ENCODE measurements at regions not wholly inside any gene's neighbourhood (a gene's known extent, or its start where the extent isn't known, plus 50 kb on each side); places are given as distances from the start of the nearest gene placed in this dataset.

- CTCF ChIA-PET, result interaction anchor here (0.6 kb wide), 1 partner anchor 261 kb away, joined by 3 read pairs; no protein-coding TSS in a partner anchor
- H3K27ac Mint-ChIP-seq, result no peak overlapping the region
- DNase-seq, result no peak
- no peaks in the 10 kb centered on the region for H3K4me1 Mint-ChIP-seq
- peaks cover 14% of the 10 kb centered on the region for H3K27me3 Mint-ChIP-seq
- no peaks in the 10 kb centered on the region for H3K9me3 Mint-ChIP-seq
- no peaks in the 10 kb centered on the region for H3K36me3 Mint-ChIP-seq
- H3K4me3 Mint-ChIP-seq, result no peak overlapping the region
These were observed 58.5 kb downstream of the MAIP1 start for GRCh38 chr2:200013906-200014305.

DNA sequence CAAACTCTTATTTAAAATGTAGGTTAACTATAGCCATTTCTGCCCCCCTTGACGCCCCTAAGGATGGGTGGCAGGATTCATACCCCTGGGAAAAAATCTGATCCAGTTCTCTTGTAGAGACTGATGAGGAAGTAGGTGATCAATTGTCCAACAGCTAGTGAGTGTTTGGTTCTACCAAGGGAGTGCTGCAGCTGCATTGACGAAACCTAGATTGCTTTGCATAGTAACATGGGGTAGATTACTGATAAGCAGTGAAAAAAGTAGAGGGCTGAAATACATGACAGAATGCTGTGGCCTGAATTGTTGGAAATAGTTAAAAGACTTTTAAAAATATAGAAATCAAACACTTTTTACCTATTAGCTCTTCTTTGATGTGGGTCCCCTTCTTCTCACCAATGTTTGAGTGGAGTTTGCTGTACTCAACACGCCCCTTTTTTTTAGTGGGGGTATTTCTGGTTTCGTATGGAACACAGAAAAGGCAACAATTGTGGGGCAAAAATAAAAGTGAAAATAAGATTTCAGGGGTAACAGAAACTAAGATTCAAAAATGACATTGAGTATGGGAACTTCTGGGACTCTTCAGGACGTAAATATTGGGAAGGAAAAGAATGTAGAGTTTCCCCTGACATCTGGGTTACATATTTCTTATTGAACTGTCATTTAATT lies 66.2 kb downstream of the MAIP1 start:
- CTCF ChIA-PET, result interaction anchor here (0.6 kb wide), 1 partner anchor 397 kb away, joined by 3 read pairs; no protein-coding TSS in a partner anchor
- DNase-seq, result no peak
- Mint-ChIP-seq H3K36me3 (no peaks in the 10 kb centered on the region), H3K4me3 (no peak overlapping the region), H3K9me3 (no peaks in the 10 kb centered on the region), H3K4me1 (peaks cover 2% of the 10 kb centered on the region), H3K27ac (no peak overlapping the region), H3K27me3 (peaks cover 14% of the 10 kb centered on the region)

GRCh38 chr2:200022511-200022910 lies 67.1 kb downstream of the MAIP1 start:
- no peaks in the 10 kb centered on the region for H3K36me3 Mint-ChIP-seq
- H3K9me3 Mint-ChIP-seq, result no peaks in the 10 kb centered on the region
- H3K4me1 Mint-ChIP-seq, result peaks cover 2% of the 10 kb centered on the region
- no peak overlapping the region for H3K4me3 Mint-ChIP-seq
- H3K27ac Mint-ChIP-seq, result no peak overlapping the region
- CTCF ChIA-PET, result no interaction called here
- peaks cover 9% of the 10 kb centered on the region for H3K27me3 Mint-ChIP-seq
- DNase-seq, result no peak

- CTCF ChIA-PET, result no interaction called here
- no peaks in the 10 kb centered on the region for H3K36me3 Mint-ChIP-seq
- no peak overlapping the region for H3K4me3 Mint-ChIP-seq
- H3K27ac Mint-ChIP-seq, result no peak overlapping the region
- H3K4me1 Mint-ChIP-seq, result peaks cover 2% of the 10 kb centered on the region
- H3K27me3 Mint-ChIP-seq, result peaks cover 8% of the 10 kb centered on the region
- DNase-seq, result no peak
- H3K9me3 Mint-ChIP-seq, result no peaks in the 10 kb centered on the region
These were observed 68.2 kb downstream of the MAIP1 start for GRCh38 chr2:200023570-200023969.

DNA sequence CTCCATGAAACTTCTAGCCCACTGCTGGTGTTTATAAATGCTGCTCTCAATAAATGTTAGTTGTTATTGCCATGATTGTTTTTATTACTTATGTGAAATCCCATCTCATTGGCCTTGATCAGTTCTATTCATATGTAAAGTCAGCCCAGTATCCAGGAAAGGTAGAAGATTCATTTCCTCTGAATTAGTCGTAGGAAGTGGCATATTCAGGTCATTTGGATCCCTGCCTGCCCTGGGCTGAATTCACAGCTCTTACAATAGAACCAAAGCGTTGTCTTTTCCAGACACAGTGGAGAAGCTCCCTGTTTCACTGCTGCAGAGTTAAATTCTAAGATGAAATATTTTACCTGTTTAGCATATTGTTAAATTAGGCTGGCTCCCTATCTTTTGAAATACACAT lies 70.3 kb downstream of the MAIP1 start:
- CTCF ChIA-PET, result interaction anchor here (1.2 kb wide), 1 partner anchor 280 kb away, joined by 3 read pairs; the partner anchor contains the start of gene SPATS2L
- Mint-ChIP-seq H3K4me3 (no peak overlapping the region), H3K27me3 (peaks cover 7% of the 10 kb centered on the region), H3K36me3 (no peaks in the 10 kb centered on the region), H3K4me1 (peaks cover 2% of the 10 kb centered on the region), H3K27ac (no peak overlapping the region), H3K9me3 (no peaks in the 10 kb centered on the region)
- no peak for DNase-seq

DNA sequence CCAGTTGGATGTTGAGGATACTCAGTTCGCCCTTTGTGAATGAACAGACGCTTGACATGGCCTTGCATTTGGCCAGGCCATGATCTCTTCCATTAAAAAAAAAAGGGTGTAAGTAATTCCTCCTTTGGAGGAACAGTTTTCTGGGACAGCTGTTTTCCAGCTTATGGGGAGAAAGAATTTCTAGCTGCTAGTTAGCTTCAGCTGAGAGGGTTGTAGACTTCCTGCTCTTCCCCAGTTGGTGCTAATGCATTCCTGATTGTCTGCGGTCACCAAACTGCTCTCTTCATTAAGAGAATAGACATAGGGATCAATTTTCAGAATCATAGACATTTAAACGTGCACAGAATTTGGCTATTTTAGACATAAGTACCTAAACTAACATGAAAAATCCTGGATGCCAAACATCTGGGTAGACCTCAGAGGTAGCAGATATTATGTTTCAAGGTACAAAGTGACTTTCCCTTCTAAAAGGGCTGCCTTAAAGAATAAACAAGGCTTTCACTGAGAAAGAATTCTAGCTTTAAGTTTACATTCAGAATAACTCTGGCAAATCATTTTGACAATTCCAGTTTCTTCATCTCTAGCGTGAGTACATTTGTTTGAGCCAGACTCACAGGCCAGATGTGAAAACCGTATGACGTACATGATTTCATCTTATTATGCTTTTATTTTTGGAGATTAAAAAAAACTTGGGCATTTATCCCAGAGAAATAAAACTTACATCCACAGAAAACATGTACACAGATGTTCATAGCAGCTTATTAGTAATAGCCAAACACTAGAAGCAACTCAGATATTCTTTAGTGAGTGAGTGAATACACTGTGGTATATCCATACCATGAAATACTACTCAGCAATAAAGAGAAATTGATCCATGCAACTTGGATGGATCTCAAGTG lies 71.2 kb downstream of the MAIP1 start:
- H3K27ac Mint-ChIP-seq, result no peak overlapping the region
- no peaks in the 10 kb centered on the region for H3K36me3 Mint-ChIP-seq
- CTCF ChIA-PET, result interaction anchor here (1.2 kb wide), 1 partner anchor 279 kb away, joined by 3 read pairs; the partner anchor contains the start of gene SPATS2L
- H3K9me3 Mint-ChIP-seq, result no peaks in the 10 kb centered on the region
- H3K27me3 Mint-ChIP-seq, result peaks cover under 1% of the 10 kb centered on the region
- DNase-seq, result no peak
- H3K4me1 Mint-ChIP-seq, result no peaks in the 10 kb centered on the region
- H3K4me3 Mint-ChIP-seq, result no peak overlapping the region

DNA sequence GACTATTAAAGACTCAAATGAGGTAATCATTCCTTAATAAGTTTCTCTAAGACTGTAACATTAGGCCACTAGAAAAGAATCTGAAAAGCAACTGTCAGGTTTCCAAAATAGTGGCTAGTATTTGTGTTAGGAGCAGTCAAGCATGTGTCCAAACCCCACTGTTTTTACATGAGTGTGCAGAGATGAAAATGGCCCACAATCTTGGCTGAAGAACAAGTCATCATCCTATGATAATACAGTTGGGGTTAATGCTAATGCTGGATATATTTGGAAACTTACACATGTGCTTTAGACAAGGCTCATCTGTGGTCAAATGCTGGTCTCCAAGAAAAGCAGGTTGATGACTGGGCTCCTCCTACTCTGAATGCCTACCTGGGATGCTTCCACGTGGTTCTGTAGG lies 73.6 kb downstream of the MAIP1 start:
- H3K27me3 Mint-ChIP-seq, result peaks cover 3% of the 10 kb centered on the region
- DNase-seq, result no peak
- H3K9me3 Mint-ChIP-seq, result no peaks in the 10 kb centered on the region
- no peak overlapping the region for H3K27ac Mint-ChIP-seq
- H3K4me3 Mint-ChIP-seq, result no peak overlapping the region
- CTCF ChIA-PET, result no interaction called here
- no peaks in the 10 kb centered on the region for H3K36me3 Mint-ChIP-seq
- no peaks in the 10 kb centered on the region for H3K4me1 Mint-ChIP-seq

- H3K4me3 Mint-ChIP-seq, result no peak overlapping the region
- CTCF ChIA-PET, result no interaction called here
- H3K27me3 Mint-ChIP-seq, result peaks cover 3% of the 10 kb centered on the region
- no peak overlapping the region for H3K27ac Mint-ChIP-seq
- H3K36me3 Mint-ChIP-seq, result no peaks in the 10 kb centered on the region
- DNase-seq, result no peak
- H3K9me3 Mint-ChIP-seq, result no peaks in the 10 kb centered on the region
- H3K4me1 Mint-ChIP-seq, result no peaks in the 10 kb centered on the region
These were observed 77.5 kb downstream of the MAIP1 start for GRCh38 chr2:200032895-200033294.

DNA sequence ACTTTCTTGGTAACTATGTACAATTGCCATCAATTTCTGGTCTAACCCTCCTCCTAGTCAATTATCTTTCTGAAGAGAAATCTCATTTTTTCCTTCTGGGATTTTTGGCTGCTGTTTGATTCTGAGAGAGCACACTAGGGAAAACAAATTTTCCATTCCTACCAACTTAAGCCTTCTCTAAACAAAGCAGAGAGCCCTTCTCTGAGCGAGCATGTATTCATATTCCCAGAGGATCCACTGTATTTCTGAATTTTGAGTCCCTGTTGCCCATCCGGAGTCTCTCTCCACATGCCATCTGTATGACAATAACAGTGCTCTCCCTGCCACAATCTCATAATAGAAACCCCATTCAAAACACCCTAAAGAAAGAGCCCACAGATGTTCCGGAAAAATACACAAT lies 78.5 kb downstream of the MAIP1 start:
- Mint-ChIP-seq H3K27me3 (peaks cover 3% of the 10 kb centered on the region), H3K36me3 (no peaks in the 10 kb centered on the region), H3K27ac (no peak overlapping the region), H3K4me1 (no peaks in the 10 kb centered on the region), H3K9me3 (no peaks in the 10 kb centered on the region), H3K4me3 (no peak overlapping the region)
- DNase-seq, result no peak
- CTCF ChIA-PET, result no interaction called here

GRCh38 chr2:200034816-200035215 lies 79.4 kb downstream of the MAIP1 start:
- peaks cover 3% of the 10 kb centered on the region for H3K27me3 Mint-ChIP-seq
- H3K27ac Mint-ChIP-seq, result no peak overlapping the region
- no peaks in the 10 kb centered on the region for H3K4me1 Mint-ChIP-seq
- H3K4me3 Mint-ChIP-seq, result no peak overlapping the region
- no peaks in the 10 kb centered on the region for H3K9me3 Mint-ChIP-seq
- no peaks in the 10 kb centered on the region for H3K36me3 Mint-ChIP-seq
- CTCF ChIA-PET, result no interaction called here
- DNase-seq, result no peak

- Mint-ChIP-seq H3K27ac (no peak overlapping the region), H3K4me1 (no peaks in the 10 kb centered on the region), H3K9me3 (peaks cover 6% of the 10 kb centered on the region), H3K27me3 (peaks cover 3% of the 10 kb centered on the region), H3K4me3 (no peak overlapping the region), H3K36me3 (no peaks in the 10 kb centered on the region)
- CTCF ChIA-PET, result no interaction called here
- no peak for DNase-seq
These were observed 84.6 kb downstream of the MAIP1 start for GRCh38 chr2:200039724-200040650.

DNA sequence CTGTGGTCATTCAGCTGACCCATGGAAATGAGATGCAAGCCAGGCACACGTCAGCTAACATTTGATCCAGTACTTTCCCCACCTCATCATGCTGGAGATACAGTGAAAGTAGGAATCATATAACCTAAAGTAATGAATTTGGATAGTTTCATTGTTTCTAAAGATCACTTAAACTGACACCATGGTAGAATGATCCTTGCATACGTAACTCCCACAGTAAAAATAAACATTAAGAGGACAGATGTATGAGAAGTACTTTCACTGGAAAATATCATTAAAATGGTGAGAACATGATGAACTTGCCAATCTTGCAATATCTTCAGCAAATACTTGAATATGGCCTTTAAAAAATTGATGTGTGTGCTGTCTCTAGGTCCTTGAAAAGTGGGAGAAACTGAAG lies 85.4 kb downstream of the MAIP1 start:
- no peak overlapping the region for H3K4me3 Mint-ChIP-seq
- no peaks in the 10 kb centered on the region for H3K36me3 Mint-ChIP-seq
- no peaks in the 10 kb centered on the region for H3K4me1 Mint-ChIP-seq
- H3K27ac Mint-ChIP-seq, result no peak overlapping the region
- DNase-seq, result no peak
- peaks cover 8% of the 10 kb centered on the region for H3K9me3 Mint-ChIP-seq
- CTCF ChIA-PET, result no interaction called here
- H3K27me3 Mint-ChIP-seq, result peaks cover 3% of the 10 kb centered on the region

DNA sequence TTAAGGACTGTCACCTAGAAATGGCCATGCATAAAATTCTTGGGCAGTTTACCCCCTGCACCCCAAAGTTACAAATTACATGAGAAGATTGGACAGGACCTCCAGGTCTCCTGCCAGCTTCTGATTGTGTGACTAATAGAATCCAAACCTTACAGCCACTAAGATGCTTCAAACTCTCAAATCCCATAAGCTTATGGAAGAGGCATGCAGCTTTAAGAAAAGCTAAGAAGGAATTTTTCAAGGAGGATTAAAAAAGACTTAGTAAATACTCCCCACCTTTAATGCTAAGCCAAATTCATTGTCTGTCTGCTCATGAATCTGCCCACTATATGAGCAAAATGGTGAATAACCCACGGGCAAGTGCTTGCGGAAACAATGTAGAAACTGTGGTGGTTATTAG lies 86.3 kb downstream of the MAIP1 start:
- Mint-ChIP-seq H3K27ac (no peak overlapping the region), H3K9me3 (peaks cover 12% of the 10 kb centered on the region), H3K4me1 (no peaks in the 10 kb centered on the region), H3K4me3 (no peak overlapping the region), H3K27me3 (peaks cover 3% of the 10 kb centered on the region), H3K36me3 (no peaks in the 10 kb centered on the region)
- no peak for DNase-seq
- CTCF ChIA-PET, result no interaction called here

GRCh38 chr2:200042102-200042735 lies 86.8 kb downstream of the MAIP1 start:
- H3K4me3 Mint-ChIP-seq, result no peak overlapping the region
- no peak for DNase-seq

More at GRCh38 chr2:200042102-200042735, 86.8 kb downstream of the MAIP1 start:
- peaks cover 12% of the 10 kb centered on the region for H3K9me3 Mint-ChIP-seq
- H3K36me3 Mint-ChIP-seq, result no peaks in the 10 kb centered on the region
- CTCF ChIA-PET, result no interaction called here
- H3K27me3 Mint-ChIP-seq, result peaks cover 3% of the 10 kb centered on the region
- H3K4me1 Mint-ChIP-seq, result no peaks in the 10 kb centered on the region
- no peak overlapping the region for H3K27ac Mint-ChIP-seq

All from activated naive CD4-positive, alpha-beta T cell treated with anti-CD3 and anti-CD28 coated beads, Interleukin-2, amount 10 ng/mL, durations not matched to agents 7 days and 5 days (primary cell).